Neural cell (in vitro differentiated cells): ENCODE measurements at regions not wholly inside any gene's neighbourhood (a gene's known extent, or its start where the extent isn't known, plus 50 kb on each side); places are given as distances from the start of the nearest gene placed in this dataset.

Experiments
- H2AFZ ChIP-seq: fragments of 200-600, 300-800 bp; sonication (generic), shearing (Covaris generic); 2 replicates; pipeline ENCODE4 v1.6.0; 2014; ENCODE audit warnings: low read depth, mild to moderate bottlenecking, antibody characterized with exemption, low read length, moderate library complexity
- H3F3A ChIP-seq: fragments of 200-600 bp; shearing (Covaris generic); 2 replicates; pipeline ENCODE4 v1.6.1; 2016; ENCODE audit warnings: mild to moderate bottlenecking, moderate library complexity, mixed read lengths, antibody characterized with exemption, low read length; ENCODE audit not compliant: insufficient read depth, poor library complexity, severe bottlenecking
- H3K27ac ChIP-seq: fragments of 200-600, 300-800 bp; sonication (generic), shearing (Covaris generic); 2 replicates; pipeline ENCODE4 v1.5.1; 2014; ENCODE audit warnings: mild to moderate bottlenecking, low read length, moderate library complexity
- H3K27me3 ChIP-seq: fragments of 300-800, 200-600 bp; sonication (generic), shearing (Covaris generic); 2 replicates; pipeline ENCODE4 v1.6.0; 2014; ENCODE audit warnings: mild to moderate bottlenecking, low read depth, low read length, moderate library complexity; ENCODE audit not compliant: insufficient read depth
- H3K36me3 ChIP-seq: fragments of 300-800, 200-600 bp; sonication (generic), shearing (Covaris generic); 2 replicates; pipeline ENCODE4 v1.5.1; 2014; ENCODE audit warnings: mild to moderate bottlenecking, antibody characterized with exemption, low read length, moderate library complexity; ENCODE audit not compliant: insufficient read depth
- H3K4me2 ChIP-seq: fragments of 300-800, 200-600 bp; sonication (generic), shearing (Covaris generic); 2 replicates; pipeline ENCODE4 v1.6.0; 2014; ENCODE audit warnings: mild to moderate bottlenecking, low read length
- H3K4me3 ChIP-seq: fragments of 300-800, 200-600 bp; sonication (generic), shearing (Covaris generic); 2 replicates; pipeline ENCODE4 v1.5.1; 2014; ENCODE audit warnings: mild to moderate bottlenecking, low read length, moderate library complexity
- H3K79me2 ChIP-seq: fragments of 200-600 bp; shearing (Covaris generic); replicated peaks from 2 replicates; pipeline ENCODE4 v1.6.0; 2014; ENCODE audit warnings: mild to moderate bottlenecking, low read length, moderate library complexity; ENCODE audit not compliant: insufficient read depth
- H3K9ac ChIP-seq: fragments of 300-800, 200-600 bp; sonication (generic), shearing (Covaris generic); 2 replicates; pipeline ENCODE4 v1.6.1; 2016; ENCODE audit warnings: mild to moderate bottlenecking, low read length, mixed read lengths
- H3K9me2 ChIP-seq: fragments of 200-600 bp; shearing (Covaris generic); 2 replicates; pipeline ENCODE4 v1.6.1; 2016; ENCODE audit warnings: mild to moderate bottlenecking, low read length, mixed read lengths; ENCODE audit not compliant: insufficient read depth
- H3K9me3 ChIP-seq: fragments of 200-600, 300-800 bp; sonication (generic), shearing (Covaris generic); 2 replicates; pipeline ENCODE4 v1.6.1; 2016; ENCODE audit warnings: mild to moderate bottlenecking, mixed run types, low read length, moderate library complexity, mixed read lengths
- H4K20me1 ChIP-seq: fragments of 200-600 bp; shearing (Covaris generic); 2 replicates; pipeline ENCODE4 v1.6.1; 2016; ENCODE audit warnings: mild to moderate bottlenecking, mixed run types; ENCODE audit not compliant: insufficient read depth
- EP300 ChIP-seq: fragments of 450-650 bp; conservative IDR thresholded peaks from 2 replicates; pipeline ENCODE4 v1.6.1; 2014; ENCODE audit warnings: antibody characterized with exemption, mild to moderate bottlenecking, moderate library complexity; ENCODE audit not compliant: poor library complexity, severe bottlenecking
- EZH2 ChIP-seq: fragments of 200-600, 300-800 bp; shearing (Covaris generic), sonication (generic); IDR thresholded peaks from 2 replicates; pipeline ENCODE4 v1.6.1; 2014; ENCODE audit warnings: antibody characterized with exemption, low read length, borderline replicate concordance, mild to moderate bottlenecking; ENCODE audit not compliant: insufficient read depth, poor library complexity, severe bottlenecking
- MXI1 ChIP-seq: fragments of 450-650 bp; conservative IDR thresholded peaks from 2 replicates; pipeline ENCODE4 v1.6.1; 2014; ENCODE audit warnings: antibody characterized with exemption, mild to moderate bottlenecking; ENCODE audit not compliant: poor library complexity, severe bottlenecking
- POLR2AphosphoS5 ChIP-seq: IDR thresholded peaks from 2 replicates; pipeline ENCODE4 v1.6.1; 2012
- RAD21 ChIP-seq: fragments of 450-650 bp; conservative IDR thresholded peaks from 2 replicates; pipeline ENCODE4 v1.6.1; 2014; ENCODE audit warnings: antibody characterized with exemption, mild to moderate bottlenecking, moderate library complexity
- SMC3 ChIP-seq: fragments of 450-650 bp; conservative IDR thresholded peaks from 2 replicates; pipeline ENCODE4 v1.6.1; 2014; ENCODE audit warnings: antibody characterized with exemption, mild to moderate bottlenecking, moderate library complexity; ENCODE audit not compliant: poor library complexity
- TAF1 ChIP-seq: IDR thresholded peaks from 2 replicates; pipeline ENCODE4 v1.6.1; 2012; ENCODE audit warnings: low read depth
- TF ChIP-seq, protein P1 (sequence below): IDR thresholded peaks from 2 replicates; pipeline ENCODE4 v1.6.1; 2012; ENCODE audit warnings: borderline replicate concordance
- TF ChIP-seq, protein P2 (sequence below): fragments of 450-650 bp; IDR thresholded peaks from 2 replicates; pipeline ENCODE4 v1.5.1; 2014; ENCODE audit warnings: antibody characterized with exemption, mild to moderate bottlenecking, moderate library complexity; ENCODE audit not compliant: poor library complexity, severe bottlenecking

DNA sequence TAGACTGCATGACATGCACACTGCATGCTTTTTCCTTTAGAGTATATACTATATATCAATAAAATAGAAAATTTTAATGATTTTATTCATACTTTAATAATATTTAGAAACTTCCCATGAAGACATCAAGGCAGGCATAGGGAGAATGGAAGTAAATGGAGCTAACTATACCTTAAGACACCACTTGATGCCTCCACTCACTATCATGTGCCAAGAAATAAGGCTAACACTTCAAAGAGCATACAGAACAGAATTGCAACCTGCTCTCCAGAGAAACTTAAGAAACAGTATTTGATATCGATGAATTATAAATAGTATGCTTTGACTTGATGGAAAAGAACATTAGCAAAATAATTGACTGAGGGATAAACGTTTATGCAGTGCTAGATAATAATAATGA is 192.6 kb upstream of the MBNL1 start:
- no peaks in the 10 kb centered on the region for H3K9me3 ChIP-seq
- no peak overlapping the region for H2AFZ ChIP-seq
- no peak overlapping the region for H3K9ac ChIP-seq
- H3K27me3 ChIP-seq: no peaks in the 10 kb centered on the region
- H3K79me2 ChIP-seq: no peaks in the 10 kb centered on the region
- no peaks in the 10 kb centered on the region for H4K20me1 ChIP-seq
- no peak overlapping the region for H3K4me2 ChIP-seq
- H3K4me3 ChIP-seq: no peak overlapping the region
- TF ChIP-seq, protein P1, sequence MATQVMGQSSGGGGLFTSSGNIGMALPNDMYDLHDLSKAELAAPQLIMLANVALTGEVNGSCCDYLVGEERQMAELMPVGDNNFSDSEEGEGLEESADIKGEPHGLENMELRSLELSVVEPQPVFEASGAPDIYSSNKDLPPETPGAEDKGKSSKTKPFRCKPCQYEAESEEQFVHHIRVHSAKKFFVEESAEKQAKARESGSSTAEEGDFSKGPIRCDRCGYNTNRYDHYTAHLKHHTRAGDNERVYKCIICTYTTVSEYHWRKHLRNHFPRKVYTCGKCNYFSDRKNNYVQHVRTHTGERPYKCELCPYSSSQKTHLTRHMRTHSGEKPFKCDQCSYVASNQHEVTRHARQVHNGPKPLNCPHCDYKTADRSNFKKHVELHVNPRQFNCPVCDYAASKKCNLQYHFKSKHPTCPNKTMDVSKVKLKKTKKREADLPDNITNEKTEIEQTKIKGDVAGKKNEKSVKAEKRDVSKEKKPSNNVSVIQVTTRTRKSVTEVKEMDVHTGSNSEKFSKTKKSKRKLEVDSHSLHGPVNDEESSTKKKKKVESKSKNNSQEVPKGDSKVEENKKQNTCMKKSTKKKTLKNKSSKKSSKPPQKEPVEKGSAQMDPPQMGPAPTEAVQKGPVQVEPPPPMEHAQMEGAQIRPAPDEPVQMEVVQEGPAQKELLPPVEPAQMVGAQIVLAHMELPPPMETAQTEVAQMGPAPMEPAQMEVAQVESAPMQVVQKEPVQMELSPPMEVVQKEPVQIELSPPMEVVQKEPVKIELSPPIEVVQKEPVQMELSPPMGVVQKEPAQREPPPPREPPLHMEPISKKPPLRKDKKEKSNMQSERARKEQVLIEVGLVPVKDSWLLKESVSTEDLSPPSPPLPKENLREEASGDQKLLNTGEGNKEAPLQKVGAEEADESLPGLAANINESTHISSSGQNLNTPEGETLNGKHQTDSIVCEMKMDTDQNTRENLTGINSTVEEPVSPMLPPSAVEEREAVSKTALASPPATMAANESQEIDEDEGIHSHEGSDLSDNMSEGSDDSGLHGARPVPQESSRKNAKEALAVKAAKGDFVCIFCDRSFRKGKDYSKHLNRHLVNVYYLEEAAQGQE: no peak
- TF ChIP-seq EZH2 (no peak), POLR2AphosphoS5 (no peak), SMC3 (no peak), RAD21 (no peak), EP300 (no peak), MXI1 (no peak)
- no peak overlapping the region for H3K27ac ChIP-seq
- H3K36me3 ChIP-seq: no peaks in the 10 kb centered on the region
- no peaks in the 10 kb centered on the region for H3F3A ChIP-seq
- no peaks in the 10 kb centered on the region for H3K9me2 ChIP-seq

DNA sequence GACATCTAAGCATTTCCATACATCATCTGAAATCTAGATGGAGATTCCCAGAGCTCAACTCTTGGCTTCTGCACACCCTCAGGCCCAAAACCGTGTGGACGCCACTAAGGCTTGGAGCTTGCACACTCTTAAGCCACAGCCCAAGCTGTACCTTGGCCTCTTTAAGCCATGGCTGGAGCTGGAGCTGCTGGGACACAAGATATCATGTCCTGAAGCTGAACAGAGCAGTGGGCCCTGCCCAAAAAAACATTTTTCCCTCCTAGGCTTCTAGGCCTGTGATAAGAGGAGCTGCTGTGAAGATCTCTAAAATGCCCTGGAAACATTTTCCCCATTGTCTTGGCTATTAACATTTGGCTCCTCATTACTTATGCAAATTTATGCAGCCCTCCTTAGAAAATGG is 188.7 kb upstream of the MBNL1 start:
- Histone ChIP-seq H3K4me3 (no peak overlapping the region), H2AFZ (no peak overlapping the region), H3F3A (peaks cover 7% of the 10 kb centered on the region), H3K27ac (no peak overlapping the region), H4K20me1 (no peaks in the 10 kb centered on the region), H3K79me2 (no peaks in the 10 kb centered on the region), H3K9me2 (no peaks in the 10 kb centered on the region), H3K27me3 (no peaks in the 10 kb centered on the region), H3K4me2 (no peak overlapping the region), H3K9ac (no peak overlapping the region), H3K9me3 (no peaks in the 10 kb centered on the region), H3K36me3 (no peaks in the 10 kb centered on the region)
- TF ChIP-seq RAD21 (no peak), EZH2 (no peak), TAF1 (no peak), POLR2AphosphoS5 (no peak), MXI1 (no peak), SMC3 (no peak), EP300 (no peak)
- TF ChIP-seq, protein P2, sequence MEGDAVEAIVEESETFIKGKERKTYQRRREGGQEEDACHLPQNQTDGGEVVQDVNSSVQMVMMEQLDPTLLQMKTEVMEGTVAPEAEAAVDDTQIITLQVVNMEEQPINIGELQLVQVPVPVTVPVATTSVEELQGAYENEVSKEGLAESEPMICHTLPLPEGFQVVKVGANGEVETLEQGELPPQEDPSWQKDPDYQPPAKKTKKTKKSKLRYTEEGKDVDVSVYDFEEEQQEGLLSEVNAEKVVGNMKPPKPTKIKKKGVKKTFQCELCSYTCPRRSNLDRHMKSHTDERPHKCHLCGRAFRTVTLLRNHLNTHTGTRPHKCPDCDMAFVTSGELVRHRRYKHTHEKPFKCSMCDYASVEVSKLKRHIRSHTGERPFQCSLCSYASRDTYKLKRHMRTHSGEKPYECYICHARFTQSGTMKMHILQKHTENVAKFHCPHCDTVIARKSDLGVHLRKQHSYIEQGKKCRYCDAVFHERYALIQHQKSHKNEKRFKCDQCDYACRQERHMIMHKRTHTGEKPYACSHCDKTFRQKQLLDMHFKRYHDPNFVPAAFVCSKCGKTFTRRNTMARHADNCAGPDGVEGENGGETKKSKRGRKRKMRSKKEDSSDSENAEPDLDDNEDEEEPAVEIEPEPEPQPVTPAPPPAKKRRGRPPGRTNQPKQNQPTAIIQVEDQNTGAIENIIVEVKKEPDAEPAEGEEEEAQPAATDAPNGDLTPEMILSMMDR: no peak
- TF ChIP-seq, protein P1: no peak
